KBM-7 (cell line): ENCODE measurements at regions not wholly inside any gene's neighbourhood (a gene's known extent, or its start where the extent isn't known, plus 50 kb on each side); places are given as distances from the start of the nearest gene placed in this dataset.

ENCODE experiments used
- DNase-seq: peaks from one replicate; pipeline ENCODE4 v3.0.0-alpha.2; 2015
- in situ Hi-C: fragments of 300-500 bp; cut with MboI; formaldehyde crosslinking; loops from 2 replicates; pipeline ENCODE4 v1.14.3; 2020; ENCODE audit warnings: low sequenced_read_pairs, low pct_unique_long_range_greater_than_20kb, mixed read lengths

GRCh38 chr15:26102365-26102764 lies 239.2 kb upstream of the ATP10A start:
- DNase-seq, result no peak
- in situ Hi-C loops, result no loop called here

GRCh38 chr15:26101443-26101842 lies 238.3 kb upstream of the ATP10A start:
- DNase-seq, result no peak
- in situ Hi-C loops, result no loop called here

GRCh38 chr15:26098801-26099200 lies 235.7 kb upstream of the ATP10A start:
- peak; percentile 55 for DNase-seq

GRCh38 chr15:26097216-26097615 lies 234.1 kb upstream of the ATP10A start:
- in situ Hi-C loops, result no loop called here
- peak; percentile 11 for DNase-seq

More at GRCh38 chr15:26098801-26099200, 235.7 kb upstream of the ATP10A start:
- in situ Hi-C loops, result no loop called here

GRCh38 chr15:26096581-26096980 lies 233.5 kb upstream of the ATP10A start:
- in situ Hi-C loops, result no loop called here
- DNase-seq, result no peak

GRCh38 chr15:26095710-26096330 lies 232.7 kb upstream of the ATP10A start:
- DNase-seq, result no peak
- in situ Hi-C loops, result no loop called here

- no peak for DNase-seq
- in situ Hi-C loops, result no loop called here
Observed at GRCh38 chr15:26091184-26091583, 228.1 kb upstream of the ATP10A start.

- in situ Hi-C loops, result no loop called here
- DNase-seq, result no peak
Observed at GRCh38 chr15:26087881-26088280, 224.8 kb upstream of the ATP10A start.

GRCh38 chr15:26087395-26087794 lies 224.3 kb upstream of the ATP10A start:
- in situ Hi-C loops, result no loop called here

GRCh38 chr15:26084771-26085170 lies 221.6 kb upstream of the ATP10A start:
- in situ Hi-C loops, result no loop called here
- no peak for DNase-seq

More at GRCh38 chr15:26087395-26087794, 224.3 kb upstream of the ATP10A start:
- DNase-seq, result no peak

- in situ Hi-C loops, result no loop called here
- DNase-seq, result no peak
Observed at GRCh38 chr15:26083896-26084295, 220.8 kb upstream of the ATP10A start.

GRCh38 chr15:26083457-26083856 lies 220.3 kb upstream of the ATP10A start:
- in situ Hi-C loops, result no loop called here
- no peak for DNase-seq

- in situ Hi-C loops, result no loop called here
- DNase-seq, result peak; percentile 97
Observed at GRCh38 chr15:26082221-26083109, 219.3 kb upstream of the ATP10A start.

- no peak for DNase-seq
- in situ Hi-C loops, result no loop called here
Observed at GRCh38 chr15:26081758-26082220, 218.7 kb upstream of the ATP10A start.

- in situ Hi-C loops, result no loop called here
- DNase-seq, result no peak
Observed at GRCh38 chr15:26075770-26076169, 212.6 kb upstream of the ATP10A start.

GRCh38 chr15:26073430-26074333 lies 210.6 kb upstream of the ATP10A start:
- DNase-seq, result no peak
- in situ Hi-C loops, result no loop called here

GRCh38 chr15:26070095-26070532 lies 207.0 kb upstream of the ATP10A start:
- DNase-seq, result no peak
- in situ Hi-C loops, result no loop called here

GRCh38 chr15:26069231-26069641 lies 206.1 kb upstream of the ATP10A start:
- in situ Hi-C loops, result no loop called here
- no peak for DNase-seq

- DNase-seq, result no peak
- in situ Hi-C loops, result no loop called here
Observed at GRCh38 chr15:26066896-26067295, 203.8 kb upstream of the ATP10A start.
